OCI-LY3 (cell line): ENCODE measurements at regions not wholly inside any gene's neighbourhood (a gene's known extent, or its start where the extent isn't known, plus 50 kb on each side); places are given as distances from the start of the nearest gene placed in this dataset.

Experiments
- H2AFZ ChIP-seq: fragments of 200-600, 300-600 bp; shearing (Covaris generic); 2 replicates; pipeline ENCODE4 v1.6.0; 2014; ENCODE audit warnings: antibody characterized with exemption, low read depth, low read length
- H3K27ac ChIP-seq: fragments of 200-600, 300-600 bp; sonication (generic); 2 replicates; pipeline ENCODE4 v1.5.1; 2014; ENCODE audit warnings: mild to moderate bottlenecking, low read length, moderate library complexity, mixed read lengths
- H3K27me3 ChIP-seq: fragments of 200-600, 300-600 bp; sonication (generic); 2 replicates; pipeline ENCODE4 v1.6.1; 2014; ENCODE audit warnings: low read depth, low read length, mixed read lengths
- H3K36me3 ChIP-seq: fragments of 200-600, 300-600 bp; sonication (generic); replicated peaks from 2 replicates; pipeline ENCODE3; 2014; ENCODE audit warnings: low read depth, low read length, mixed read lengths
- H3K4me1 ChIP-seq: fragments of 300-600, 200-600 bp; sonication (generic); 2 replicates; pipeline ENCODE4 v1.6.1; 2014; ENCODE audit warnings: low read length, mixed read lengths
- H3K4me2 ChIP-seq: fragments of 200-600, 300-600 bp; sonication (generic); 2 replicates; pipeline ENCODE4 v1.6.1; 2014; ENCODE audit warnings: low read length, mixed read lengths
- H3K4me3 ChIP-seq: fragments of 300-600, 200-600 bp; sonication (generic); 2 replicates; pipeline ENCODE4 v1.5.1; 2014; ENCODE audit warnings: antibody characterized with exemption, mild to moderate bottlenecking, low read length, moderate library complexity
- H3K79me2 ChIP-seq: fragments of 300-600, 200-600 bp; shearing (Covaris generic); 2 replicates; pipeline ENCODE4 v1.6.1; 2014; ENCODE audit warnings: mild to moderate bottlenecking, low read length, mixed read lengths
- H3K9ac ChIP-seq: fragments of 300-600, 200-600 bp; shearing (Covaris generic); 2 replicates; pipeline ENCODE4 v1.6.0; 2014; ENCODE audit warnings: mild to moderate bottlenecking, low read length, moderate library complexity
- H3K9me3 ChIP-seq: fragments of 200-600, 300-600 bp; shearing (Covaris generic); 2 replicates; pipeline ENCODE4 v1.6.1; 2014; ENCODE audit warnings: low read length, mixed read lengths; ENCODE audit not compliant: insufficient read depth
- H4K20me1 ChIP-seq: fragments of 200-600, 300-600 bp; sonication (generic); 2 replicates; pipeline ENCODE4 v1.6.1; 2016; ENCODE audit warnings: low read length, mixed read lengths; ENCODE audit not compliant: insufficient read depth
- CTCF ChIP-seq: fragments of 200-600, 300-600 bp; sonication (generic); IDR thresholded peaks from 2 replicates; pipeline ENCODE4 v1.5.1; 2014; ENCODE audit warnings: antibody characterized with exemption, low read length, low read depth
- EZH2phosphoT487 ChIP-seq: fragments of 200-600 bp; shearing (Covaris generic); IDR thresholded peaks from 2 replicates; pipeline ENCODE4 v1.6.1; 2018; ENCODE audit warnings: antibody characterized with exemption, mixed run types, low read depth

- H3K4me1 ChIP-seq, result peaks cover 3% of the 10 kb centered on the region; the same call in 1 of the 2 replicates
- TF ChIP-seq CTCF, result no peak
- no peak for TF ChIP-seq EZH2phosphoT487
- no peak overlapping the region for H3K27ac ChIP-seq
- H2AFZ ChIP-seq, result no peak overlapping the region
- no peaks in the 10 kb centered on the region for H3K9me3 ChIP-seq
- H3K36me3 ChIP-seq, result no peaks in the 10 kb centered on the region
- H3K79me2 ChIP-seq, result no peaks in the 10 kb centered on the region
- H3K4me3 ChIP-seq, result no peak overlapping the region
- H4K20me1 ChIP-seq, result no peaks in the 10 kb centered on the region
- H3K9ac ChIP-seq, result no peak overlapping the region
- H3K4me2 ChIP-seq, result no peak overlapping the region
- no peaks in the 10 kb centered on the region for H3K27me3 ChIP-seq
These were observed 146.0 kb upstream of the NMUR2 start for GRCh38 chr5:152551061-152551460.

- H4K20me1 ChIP-seq, result no peaks in the 10 kb centered on the region
- no peaks in the 10 kb centered on the region for H3K36me3 ChIP-seq
- H2AFZ ChIP-seq, result no peak overlapping the region
- no peak overlapping the region for H3K27ac ChIP-seq
- H3K4me2 ChIP-seq, result no peak overlapping the region
- peaks cover 3% of the 10 kb centered on the region; the same call in 1 of the 2 replicates for H3K4me1 ChIP-seq
- H3K4me3 ChIP-seq, result no peak overlapping the region
- H3K27me3 ChIP-seq, result no peaks in the 10 kb centered on the region
- H3K9me3 ChIP-seq, result no peaks in the 10 kb centered on the region
- H3K79me2 ChIP-seq, result no peaks in the 10 kb centered on the region
- no peak overlapping the region for H3K9ac ChIP-seq
- TF ChIP-seq EZH2phosphoT487 (no peak), CTCF (no peak)
These were observed 151.7 kb upstream of the NMUR2 start for GRCh38 chr5:152556784-152557183.

- H3K79me2 ChIP-seq, result no peaks in the 10 kb centered on the region
- no peaks in the 10 kb centered on the region for H3K9me3 ChIP-seq
- no peak overlapping the region for H3K9ac ChIP-seq
- TF ChIP-seq CTCF, result peak; percentile 63
- no peak for TF ChIP-seq EZH2phosphoT487
- H3K27me3 ChIP-seq, result no peaks in the 10 kb centered on the region
- no peaks in the 10 kb centered on the region for H3K4me1 ChIP-seq
- no peaks in the 10 kb centered on the region for H3K36me3 ChIP-seq
- no peak overlapping the region for H3K4me2 ChIP-seq
- no peak overlapping the region for H3K4me3 ChIP-seq
- no peak overlapping the region for H3K27ac ChIP-seq
- no peak overlapping the region for H2AFZ ChIP-seq
- no peaks in the 10 kb centered on the region for H4K20me1 ChIP-seq
These were observed 155.5 kb upstream of the NMUR2 start for GRCh38 chr5:152560512-152561137.

- TF ChIP-seq CTCF (no peak), EZH2phosphoT487 (no peak)
- H3K79me2 ChIP-seq, result no peaks in the 10 kb centered on the region
- no peaks in the 10 kb centered on the region for H3K9me3 ChIP-seq
These were observed 162.9 kb upstream of the NMUR2 start for GRCh38 chr5:152568016-152568415.

More at GRCh38 chr5:152568016-152568415, 162.9 kb upstream of the NMUR2 start:
- Histone ChIP-seq H3K36me3 (no peaks in the 10 kb centered on the region), H3K9ac (no peak overlapping the region), H3K4me1 (no peaks in the 10 kb centered on the region), H3K27ac (no peak overlapping the region), H4K20me1 (no peaks in the 10 kb centered on the region), H3K27me3 (no peaks in the 10 kb centered on the region), H2AFZ (no peak overlapping the region), H3K4me3 (no peak overlapping the region), H3K4me2 (no peak overlapping the region)
